H9 (cell line): ENCODE measurements at regions not wholly inside any gene's neighbourhood (a gene's known extent, or its start where the extent isn't known, plus 50 kb on each side); places are given as distances from the start of the nearest gene placed in this dataset.

Experiments used
- DNase-seq: peaks from one replicate; pipeline ENCODE4 v3.0.0-alpha.2; 2017
- H2AFZ ChIP-seq: one replicate; pipeline ENCODE4 v1.6.1; 2013; ENCODE audit warnings: mild to moderate bottlenecking, low read length, control low read depth, moderate library complexity
- H2AK5ac ChIP-seq: 2 replicates; pipeline ENCODE4 v1.6.1; 2013; ENCODE audit warnings: low read length, control low read depth, mixed read lengths; ENCODE audit not compliant: insufficient read length
- H2BK120ac ChIP-seq: one replicate; pipeline ENCODE4 v1.6.1; 2013; ENCODE audit warnings: low read depth, mild to moderate bottlenecking, low read length, control low read depth, inconsistent platforms; ENCODE audit not compliant: poor library complexity, severe bottlenecking
- H2BK12ac ChIP-seq: 2 replicates; pipeline ENCODE4 v1.6.1; 2013; ENCODE audit warnings: low read length, control low read depth, mixed read lengths, low read depth; ENCODE audit not compliant: insufficient read length
- H2BK15ac ChIP-seq: 2 replicates; pipeline ENCODE4 v1.6.1; 2013; ENCODE audit warnings: low read depth, low read length, control low read depth
- H2BK20ac ChIP-seq: one replicate; pipeline ENCODE4 v1.6.1; 2013; ENCODE audit warnings: low read depth, mild to moderate bottlenecking, low read length, control low read depth, inconsistent platforms; ENCODE audit not compliant: poor library complexity, severe bottlenecking
- H2BK5ac ChIP-seq: 2 replicates; pipeline ENCODE4 v1.6.1; 2013; ENCODE audit warnings: low read length, control low read depth, mixed read lengths; ENCODE audit not compliant: insufficient read length
- H3K14ac ChIP-seq: 2 replicates; pipeline ENCODE4 v1.6.1; 2013; ENCODE audit warnings: low read length, control low read depth; ENCODE audit not compliant: insufficient read depth
- H3K18ac ChIP-seq: 2 replicates; pipeline ENCODE4 v1.6.1; 2013; ENCODE audit warnings: low read depth, mild to moderate bottlenecking, mixed read lengths, low read length, control low read depth; ENCODE audit not compliant: insufficient read length
- H3K23ac ChIP-seq: 2 replicates; pipeline ENCODE4 v1.6.1; 2013; ENCODE audit warnings: low read length, control low read depth, mixed read lengths, low read depth; ENCODE audit not compliant: insufficient read length
- H3K23me2 ChIP-seq: 2 replicates; pipeline ENCODE4 v1.6.1; 2013; ENCODE audit warnings: low read depth, mild to moderate bottlenecking, mixed read lengths, low read length, control low read depth; ENCODE audit not compliant: insufficient read length, poor library complexity, severe bottlenecking
- H3K27ac ChIP-seq: 2 replicates; pipeline ENCODE4 v1.5.1; 2013; ENCODE audit warnings: low read length, control low read depth, mixed read lengths, low read depth; ENCODE audit not compliant: insufficient read length
- H3K27me3 ChIP-seq: 2 replicates; pipeline ENCODE4 v1.6.1; 2013; ENCODE audit warnings: low read length, control low read depth, inconsistent platforms; ENCODE audit not compliant: insufficient read depth
- H3K4ac ChIP-seq: 2 replicates; pipeline ENCODE4 v1.6.1; 2013; ENCODE audit warnings: low read depth, mild to moderate bottlenecking, control low read depth, inconsistent platforms, low read length, moderate library complexity
- H3K4me1 ChIP-seq: 2 replicates; pipeline ENCODE4 v1.6.1; 2013; ENCODE audit warnings: low read length, control low read depth, inconsistent platforms; ENCODE audit not compliant: insufficient read depth
- H3K4me2 ChIP-seq: 2 replicates; pipeline ENCODE4 v1.6.1; 2013; ENCODE audit warnings: low read length, control low read depth, mixed read lengths; ENCODE audit not compliant: insufficient read length, insufficient read depth
- H3K56ac ChIP-seq: 2 replicates; pipeline ENCODE4 v1.6.1; 2013; ENCODE audit warnings: low read depth, mild to moderate bottlenecking, mixed read lengths, low read length, control low read depth; ENCODE audit not compliant: insufficient read length
- H3K79me1 ChIP-seq: 2 replicates; pipeline ENCODE4 v1.6.1; 2013; ENCODE audit warnings: low read depth, mild to moderate bottlenecking, moderate library complexity, low read length, control low read depth, inconsistent platforms; ENCODE audit not compliant: insufficient read depth, poor library complexity, severe bottlenecking
- H3K79me2 ChIP-seq: 2 replicates; pipeline ENCODE4 v1.6.1; 2013; ENCODE audit warnings: low read length, control low read depth, inconsistent platforms; ENCODE audit not compliant: insufficient read depth
- H3K9ac ChIP-seq: 2 replicates; pipeline ENCODE4 v1.6.1; 2013; ENCODE audit warnings: low read length, control low read depth, mixed read lengths; ENCODE audit not compliant: insufficient read length; ENCODE audit errors: extremely low read depth
- H3K9me3 ChIP-seq: one replicate; pipeline ENCODE4 v1.6.1; 2013; ENCODE audit warnings: low read depth, low read length, inconsistent platforms; ENCODE audit not compliant: control insufficient read depth
- H3T11ph ChIP-seq: one replicate; pipeline ENCODE4 v1.6.1; 2013; ENCODE audit warnings: mild to moderate bottlenecking, low read length, control low read depth, inconsistent platforms
- H4K20me1 ChIP-seq: one replicate; pipeline ENCODE4 v1.6.1; 2013; ENCODE audit not compliant: control insufficient read depth, insufficient read length, insufficient read depth
- H4K5ac ChIP-seq: 2 replicates; pipeline ENCODE4 v1.6.1; 2013; ENCODE audit warnings: low read depth, mild to moderate bottlenecking, mixed read lengths, low read length, control low read depth; ENCODE audit not compliant: insufficient read length
- H4K8ac ChIP-seq: replicated peaks from 2 replicates; pipeline ENCODE4 v1.6.1; 2013; ENCODE audit warnings: low read length, control low read depth, mixed read lengths, low read depth; ENCODE audit not compliant: insufficient read length
- H4K91ac ChIP-seq: 2 replicates; pipeline ENCODE4 v1.6.1; 2013; ENCODE audit warnings: low read depth, mild to moderate bottlenecking, moderate library complexity, mixed read lengths, low read length, control low read depth; ENCODE audit not compliant: insufficient read length
- H3K27ac Mint-ChIP-seq, 3 experiments: 2 replicates in 2 of 3; 3 replicates in 1 of 3; pipeline ENCODE4 v1.8.0; 2020 to 2021; ENCODE audit warnings: mixed read lengths in 3 of 3, mild to moderate bottlenecking in 1 of 3, moderate library complexity in 1 of 3
- H3K27me3 Mint-ChIP-seq: 2 replicates; pipeline ENCODE4 v1.8.0; 2021; ENCODE audit warnings: low read depth, mild to moderate bottlenecking, moderate library complexity, mixed read lengths
- H3K36me3 Mint-ChIP-seq, 3 experiments: 2 replicates in 2 of 3; 3 replicates in 1 of 3; pipeline ENCODE4 v1.8.0; 2020 to 2021; ENCODE audit warnings: low read depth in 3 of 3, mixed read lengths in 3 of 3; ENCODE audit not compliant: insufficient read depth in 1 of 3
- H3K4me1 Mint-ChIP-seq, 2 experiments: 2 replicates each; pipeline ENCODE4 v1.8.0; 2020; ENCODE audit warnings: mixed read lengths in 2 of 2
- H3K4me3 Mint-ChIP-seq, 2 experiments: 2 replicates in 1 of 2; 3 replicates in 1 of 2; pipeline ENCODE4 v1.8.0; 2020 to 2021; ENCODE audit warnings: mild to moderate bottlenecking in 2 of 2, mixed read lengths in 2 of 2, moderate library complexity in 1 of 2
- H3K9me3 Mint-ChIP-seq, 2 experiments: 2 replicates in 1 of 2; 3 replicates in 1 of 2; pipeline ENCODE4 v1.8.0; 2020; ENCODE audit warnings: mild to moderate bottlenecking in 2 of 2, mixed read lengths in 2 of 2, moderate library complexity in 1 of 2
- CTCF ChIP-seq: fragments of 200-600 bp; sonication (generic); conservative IDR thresholded peaks from 3 replicates; pipeline ENCODE4 v1.8.0; 2021; ENCODE audit warnings: antibody characterized with exemption, mild to moderate bottlenecking
- WGBS: extraction: QIAGEN DNeasy Blood & Tissue Kit; methylation state at CpG from one replicate; pipeline ENCODE4 v1.1.7; 2013; ENCODE audit warnings: missing lambda C conversion rate, low lambda C conversion rate, mixed read lengths; ENCODE audit not compliant: insufficient read length; ENCODE audit errors: extremely low coverage; 5-methylcytosine and 5-hydroxymethylcytosine counted together

- no peaks in the 10 kb centered on the region for H3K79me2 ChIP-seq
- H2BK20ac ChIP-seq = no peak overlapping the region
- Mint-ChIP-seq H3K36me3 (peaks cover 0 to 8% (median 2%) of the 10 kb centered on the region in 3 experiments; a peak in 5 of 7 replicates), H3K4me3 (no peak overlapping the region), H3K27me3 (no peaks in the 10 kb centered on the region), H3K4me1 (peaks cover 16 to 29% of the 10 kb centered on the region in 2 experiments), H3K27ac (no peak overlapping the region), H3K9me3 (peaks cover 3 to 4% of the 10 kb centered on the region in 2 experiments; a peak in 4 of 5 replicates)
- no peak overlapping the region for H2BK120ac ChIP-seq
- no peak for TF ChIP-seq CTCF
- no peak overlapping the region for H4K8ac ChIP-seq
- no peaks in the 10 kb centered on the region for H3K27me3 ChIP-seq
- no peak overlapping the region for H2BK5ac ChIP-seq
- H3K23me2 ChIP-seq = no peaks in the 10 kb centered on the region
- H3K27ac ChIP-seq = no peak overlapping the region
- H3K14ac ChIP-seq = no peak overlapping the region
- H3K4me2 ChIP-seq = no peak overlapping the region
- H3K4me1 ChIP-seq = peaks cover 7% of the 10 kb centered on the region; the same call in 1 of the 2 replicates
- no peak overlapping the region for H4K5ac ChIP-seq
- H3K23ac ChIP-seq = no peak overlapping the region
- no peak overlapping the region for H3T11ph ChIP-seq
- H2AK5ac ChIP-seq = no peak overlapping the region
- no peak overlapping the region for H3K56ac ChIP-seq
- no peaks in the 10 kb centered on the region for H3K9me3 ChIP-seq
- no peak for DNase-seq
- H3K4ac ChIP-seq = no peak overlapping the region
- no peak overlapping the region for H3K18ac ChIP-seq
- no peaks in the 10 kb centered on the region for H4K20me1 ChIP-seq
- no peak overlapping the region for H4K91ac ChIP-seq
- H2AFZ ChIP-seq = no peak overlapping the region
- no CpG with 5 or more reads among the region's 2 CpGs for WGBS
- no peak overlapping the region for H2BK12ac ChIP-seq
- H3K79me1 ChIP-seq = no peaks in the 10 kb centered on the region
- H2BK15ac ChIP-seq = no peak overlapping the region
- no peak overlapping the region for H3K9ac ChIP-seq
Observed at GRCh38 chr18:41529093-41529492, 425.9 kb upstream of the PIK3C3 start.
